ENCODE measurements at regions not wholly inside any gene's neighbourhood (a gene's known extent, or its start where the extent isn't known, plus 50 kb on each side); places are given as distances from the start of the nearest gene placed in this dataset.

DNA sequence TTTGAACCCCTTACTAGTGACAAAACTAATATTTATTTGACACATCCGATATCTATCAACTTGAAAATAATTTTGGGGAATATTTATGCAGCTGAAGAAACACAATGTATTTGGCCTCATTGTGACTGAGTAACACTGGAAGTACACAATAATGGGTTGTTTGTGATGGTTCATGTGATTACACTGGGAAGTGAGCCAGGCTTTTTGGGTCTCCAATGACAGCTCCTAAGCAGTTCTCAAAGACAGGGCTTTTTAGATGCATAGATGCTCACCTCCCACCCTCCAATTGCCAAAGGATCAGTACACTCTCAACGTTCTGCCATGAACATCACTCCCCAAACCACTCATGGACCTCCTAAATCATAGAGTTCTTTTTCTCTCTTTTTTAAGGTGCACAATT is 170.0 kb downstream of the SLC24A2 start:
- TF ChIP-seq, protein P1, sequence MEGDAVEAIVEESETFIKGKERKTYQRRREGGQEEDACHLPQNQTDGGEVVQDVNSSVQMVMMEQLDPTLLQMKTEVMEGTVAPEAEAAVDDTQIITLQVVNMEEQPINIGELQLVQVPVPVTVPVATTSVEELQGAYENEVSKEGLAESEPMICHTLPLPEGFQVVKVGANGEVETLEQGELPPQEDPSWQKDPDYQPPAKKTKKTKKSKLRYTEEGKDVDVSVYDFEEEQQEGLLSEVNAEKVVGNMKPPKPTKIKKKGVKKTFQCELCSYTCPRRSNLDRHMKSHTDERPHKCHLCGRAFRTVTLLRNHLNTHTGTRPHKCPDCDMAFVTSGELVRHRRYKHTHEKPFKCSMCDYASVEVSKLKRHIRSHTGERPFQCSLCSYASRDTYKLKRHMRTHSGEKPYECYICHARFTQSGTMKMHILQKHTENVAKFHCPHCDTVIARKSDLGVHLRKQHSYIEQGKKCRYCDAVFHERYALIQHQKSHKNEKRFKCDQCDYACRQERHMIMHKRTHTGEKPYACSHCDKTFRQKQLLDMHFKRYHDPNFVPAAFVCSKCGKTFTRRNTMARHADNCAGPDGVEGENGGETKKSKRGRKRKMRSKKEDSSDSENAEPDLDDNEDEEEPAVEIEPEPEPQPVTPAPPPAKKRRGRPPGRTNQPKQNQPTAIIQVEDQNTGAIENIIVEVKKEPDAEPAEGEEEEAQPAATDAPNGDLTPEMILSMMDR (IDR thresholded peaks at IDR 0.05; ENCODE audit: unreplicated experiment in 3 of 3) = no peak
- Mint-ChIP-seq H3K36me3 (ENCODE audit: low read depth) (no peaks in the 10 kb centered on the region), H3K27ac (no peak overlapping the region), H3K9me3 (no peaks in the 10 kb centered on the region), H3K4me3 (no peak overlapping the region), H3K4me1 (no peaks in the 10 kb centered on the region), H3K27me3 (ENCODE audit: low read depth) (peaks cover 7% of the 10 kb centered on the region)

DNA sequence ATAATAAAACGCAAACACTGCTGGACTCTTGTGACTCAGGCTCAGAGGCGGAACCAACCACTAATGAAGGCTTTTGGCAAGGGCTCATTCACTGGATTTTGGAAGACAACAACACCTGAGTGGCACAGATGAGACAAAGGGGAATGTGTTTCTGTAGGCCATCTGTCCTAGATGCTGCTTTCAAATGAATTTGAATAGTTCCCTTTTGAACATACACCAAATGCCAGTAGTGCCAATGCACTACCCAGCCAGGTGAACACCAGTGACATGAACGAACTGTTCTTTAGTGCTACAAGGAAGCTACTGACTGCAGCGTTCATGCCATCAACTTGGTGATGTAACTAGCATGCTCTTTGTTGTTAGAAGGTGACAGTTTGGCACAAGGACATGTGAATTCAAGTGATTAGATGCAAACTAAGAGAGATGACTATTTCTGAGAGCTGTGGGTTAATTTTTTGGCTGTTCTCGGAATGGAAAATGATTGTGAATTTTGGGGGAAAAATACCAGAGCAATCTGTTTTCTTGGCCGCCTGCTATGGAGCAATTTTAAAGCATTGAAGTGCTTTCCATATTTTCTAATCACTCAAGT is 173.7 kb downstream of the SLC24A2 start:
- TF ChIP-seq, protein P1 (IDR thresholded peaks at IDR 0.05; ENCODE audit: unreplicated experiment in 3 of 3) = no peak

DNA sequence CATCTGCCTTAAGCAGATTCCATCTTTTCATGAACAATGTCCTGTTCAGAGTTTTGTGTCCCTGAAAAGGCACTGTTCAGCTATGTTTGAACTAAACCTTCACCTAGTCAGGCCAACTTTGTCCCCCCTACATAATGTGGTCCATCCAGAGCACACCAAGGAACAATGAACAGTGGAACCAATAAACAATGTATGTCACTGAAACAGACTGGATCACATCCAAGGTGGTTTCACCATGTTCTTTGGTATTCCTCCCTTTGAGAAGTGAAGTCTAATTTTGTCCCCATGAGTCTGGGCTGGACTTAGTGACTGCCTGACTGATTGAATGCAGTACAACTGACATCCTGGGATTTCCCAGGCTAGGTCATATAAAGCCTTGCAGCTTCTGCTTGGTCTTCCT is 174.5 kb downstream of the SLC24A2 start:
- H3K4me3 Mint-ChIP-seq = no peak overlapping the region
- H3K27ac Mint-ChIP-seq = no peak overlapping the region
- H3K27me3 Mint-ChIP-seq (ENCODE audit: low read depth) = peaks cover 10% of the 10 kb centered on the region
- peaks cover 2% of the 10 kb centered on the region for H3K9me3 Mint-ChIP-seq
- H3K4me1 Mint-ChIP-seq = no peaks in the 10 kb centered on the region
- TF ChIP-seq, protein P1 (IDR thresholded peaks at IDR 0.05; ENCODE audit: unreplicated experiment in 3 of 3) = no peak
- H3K36me3 Mint-ChIP-seq (ENCODE audit: low read depth) = no peaks in the 10 kb centered on the region

More for the DNA sequence above, 173.7 kb downstream of the SLC24A2 start:
- H3K27me3 Mint-ChIP-seq (ENCODE audit: low read depth) = peaks cover 13% of the 10 kb centered on the region
- peaks cover 2% of the 10 kb centered on the region for H3K9me3 Mint-ChIP-seq
- no peaks in the 10 kb centered on the region for H3K4me1 Mint-ChIP-seq
- H3K27ac Mint-ChIP-seq = no peak overlapping the region
- H3K36me3 Mint-ChIP-seq (ENCODE audit: low read depth) = no peaks in the 10 kb centered on the region
- H3K4me3 Mint-ChIP-seq = no peak overlapping the region

DNA sequence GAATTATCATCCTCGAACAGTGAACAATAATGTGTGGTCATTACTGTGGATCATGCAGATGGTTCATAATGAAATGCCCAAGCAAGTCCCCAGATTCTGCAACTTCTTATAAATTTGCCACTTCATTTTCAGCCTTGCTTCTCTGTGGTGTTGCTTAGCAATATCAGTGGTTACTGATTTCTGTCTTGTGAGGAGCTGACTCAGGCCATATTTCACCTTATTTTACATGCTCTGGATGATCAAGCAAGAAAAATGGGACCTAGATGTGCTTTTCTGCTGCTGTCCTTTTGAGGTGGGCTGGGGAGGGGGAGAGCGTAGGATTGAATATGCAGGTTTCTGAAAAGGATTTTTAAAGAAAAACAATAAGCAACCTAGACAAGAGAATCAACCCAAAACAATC is 188.3 kb downstream of the SLC24A2 start:
- no peaks in the 10 kb centered on the region for H3K27me3 Mint-ChIP-seq (ENCODE audit: low read depth)
- no peaks in the 10 kb centered on the region for H3K4me1 Mint-ChIP-seq
- H3K9me3 Mint-ChIP-seq = no peaks in the 10 kb centered on the region
- no peak overlapping the region for H3K27ac Mint-ChIP-seq
- TF ChIP-seq, protein P1 (IDR thresholded peaks at IDR 0.05; ENCODE audit: unreplicated experiment in 3 of 3) = no peak
- no peaks in the 10 kb centered on the region for H3K36me3 Mint-ChIP-seq (ENCODE audit: low read depth)
- H3K4me3 Mint-ChIP-seq = no peak overlapping the region

DNA sequence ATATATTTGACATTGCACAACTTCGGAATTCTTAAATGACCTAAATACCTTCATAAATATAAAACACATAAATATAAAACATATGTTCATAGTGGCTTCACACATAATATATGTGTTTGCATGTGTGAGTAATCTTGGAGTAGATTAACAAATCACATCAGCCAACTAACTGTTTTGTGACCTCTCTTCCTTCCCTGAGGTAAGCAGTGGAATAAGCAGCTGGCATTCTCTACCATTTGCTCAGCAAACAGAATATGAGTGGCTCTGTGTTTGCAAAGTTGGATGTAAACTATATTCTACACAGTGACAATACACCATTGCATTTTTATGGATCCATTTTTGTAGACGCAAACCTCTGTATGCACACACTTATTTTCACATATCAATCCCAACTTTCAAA is 189.9 kb downstream of the ACER2 start:
- no peaks in the 10 kb centered on the region for H3K4me1 Mint-ChIP-seq
- H3K36me3 Mint-ChIP-seq (ENCODE audit: low read depth) = no peaks in the 10 kb centered on the region
- H3K27me3 Mint-ChIP-seq (ENCODE audit: low read depth) = no peaks in the 10 kb centered on the region
- no peaks in the 10 kb centered on the region for H3K9me3 Mint-ChIP-seq
- H3K27ac Mint-ChIP-seq = no peak overlapping the region
- no peak overlapping the region for H3K4me3 Mint-ChIP-seq
- TF ChIP-seq, protein P1 (IDR thresholded peaks at IDR 0.05; ENCODE audit: unreplicated experiment in 3 of 3) = no peak

DNA sequence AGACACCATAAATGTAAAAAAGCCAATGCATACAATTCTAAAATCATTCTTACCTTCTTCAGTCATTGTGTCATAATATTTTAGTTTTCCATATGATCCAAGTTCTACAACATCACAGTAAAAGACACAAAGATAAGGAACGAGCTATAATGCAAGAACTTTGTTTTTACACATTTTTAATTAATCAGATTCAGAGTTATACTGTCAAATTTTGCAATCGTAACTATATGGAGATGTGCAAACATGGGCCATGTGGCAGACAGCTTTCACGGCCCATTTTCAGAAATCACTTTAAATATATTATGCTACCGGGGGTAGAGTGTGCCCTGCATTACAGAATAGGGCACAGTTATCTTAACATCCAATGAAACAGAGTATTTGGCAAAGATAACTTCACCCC is 188.4 kb downstream of the ACER2 start:
- Mint-ChIP-seq H3K36me3 (ENCODE audit: low read depth) (no peaks in the 10 kb centered on the region), H3K4me1 (no peaks in the 10 kb centered on the region), H3K9me3 (no peaks in the 10 kb centered on the region), H3K27ac (no peak overlapping the region), H3K27me3 (ENCODE audit: low read depth) (no peaks in the 10 kb centered on the region), H3K4me3 (no peak overlapping the region)
- TF ChIP-seq, protein P1 (IDR thresholded peaks at IDR 0.05; ENCODE audit: unreplicated experiment in 3 of 3) = no peak

Measured in nephron (organoid).